ENCODE measurements at regions not wholly inside any gene's neighbourhood (a gene's known extent, or its start where the extent isn't known, plus 50 kb on each side); places are given as distances from the start of the nearest gene placed in this dataset.

DNA sequence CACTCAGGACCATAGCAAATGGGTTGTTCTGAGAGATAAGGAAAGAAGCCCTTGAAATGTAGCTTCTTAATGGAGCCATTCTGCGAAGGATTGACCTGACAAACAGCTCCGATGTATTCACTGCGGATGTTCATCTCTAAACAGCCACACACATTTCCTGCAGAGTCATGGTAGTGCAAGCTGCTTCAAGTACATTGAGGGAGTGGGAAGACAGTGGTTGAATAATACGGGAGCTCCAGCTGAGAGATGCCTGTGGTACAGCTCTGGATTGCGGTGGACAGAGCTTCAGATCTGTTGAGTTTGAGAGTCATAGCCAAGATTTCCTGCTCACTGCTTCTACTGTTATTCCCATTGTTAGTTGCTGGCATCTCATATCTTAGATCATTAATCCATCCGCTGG is 86.6 kb downstream of the ZBTB18 start:
- TF ChIP-seq, protein P1, sequence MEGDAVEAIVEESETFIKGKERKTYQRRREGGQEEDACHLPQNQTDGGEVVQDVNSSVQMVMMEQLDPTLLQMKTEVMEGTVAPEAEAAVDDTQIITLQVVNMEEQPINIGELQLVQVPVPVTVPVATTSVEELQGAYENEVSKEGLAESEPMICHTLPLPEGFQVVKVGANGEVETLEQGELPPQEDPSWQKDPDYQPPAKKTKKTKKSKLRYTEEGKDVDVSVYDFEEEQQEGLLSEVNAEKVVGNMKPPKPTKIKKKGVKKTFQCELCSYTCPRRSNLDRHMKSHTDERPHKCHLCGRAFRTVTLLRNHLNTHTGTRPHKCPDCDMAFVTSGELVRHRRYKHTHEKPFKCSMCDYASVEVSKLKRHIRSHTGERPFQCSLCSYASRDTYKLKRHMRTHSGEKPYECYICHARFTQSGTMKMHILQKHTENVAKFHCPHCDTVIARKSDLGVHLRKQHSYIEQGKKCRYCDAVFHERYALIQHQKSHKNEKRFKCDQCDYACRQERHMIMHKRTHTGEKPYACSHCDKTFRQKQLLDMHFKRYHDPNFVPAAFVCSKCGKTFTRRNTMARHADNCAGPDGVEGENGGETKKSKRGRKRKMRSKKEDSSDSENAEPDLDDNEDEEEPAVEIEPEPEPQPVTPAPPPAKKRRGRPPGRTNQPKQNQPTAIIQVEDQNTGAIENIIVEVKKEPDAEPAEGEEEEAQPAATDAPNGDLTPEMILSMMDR (IDR thresholded peaks at IDR 0.05; ENCODE audit: insufficient read depth, low read depth, low read length): no peak
- no peak for TF ChIP-seq EZH2 (IDR thresholded peaks at IDR 0.05; ENCODE audit: insufficient read depth, low read length)
